Activated naive CD8-positive, alpha-beta T cell treated with anti-CD3 and anti-CD28 coated beads, Interleukin-2, amount 10 ng/mL, durations not matched to agents 7 days and 5 days (primary cell): ENCODE measurements at regions not wholly inside any gene's neighbourhood (a gene's known extent, or its start where the extent isn't known, plus 50 kb on each side); places are given as distances from the start of the nearest gene placed in this dataset.
A peak's percentile ranks its signal among the peaks of the same experiment; 100 is the strongest.
"Not testable (repeated sequence)": the region's sequence is repeated elsewhere in the genome, so short reads cannot be mapped to it uniquely, and the experiment has no call there.

ENCODE experiments used
- ATAC-seq: fragments of 150-1000 bp; cut with Tn5 transposase; one replicate; pipeline ENCODE4 v1.10.0; 2021; ENCODE audit warnings: low read depth, moderate library complexity
- POLR2A ChIA-PET: fragments of 350-600 bp; sonication (Branson Sonifier 250); formaldehyde crosslinking; loops from one replicate; lab custom pipeline; 2021; ENCODE audit warnings: antibody characterized with exemption; lab: Charles Lee
- DNase-seq: peaks from one replicate; pipeline ENCODE4 v3.0.0; 2021
- H3K27ac Mint-ChIP-seq: one replicate; pipeline ENCODE4 v1.8.0; 2022; ENCODE audit warnings: mild to moderate bottlenecking, mixed read lengths
- H3K27me3 Mint-ChIP-seq: one replicate; pipeline ENCODE4 v1.8.0; 2022; ENCODE audit warnings: mild to moderate bottlenecking, moderate library complexity, mixed read lengths
- H3K36me3 Mint-ChIP-seq: one replicate; pipeline ENCODE4 v1.8.0; 2021; ENCODE audit warnings: mild to moderate bottlenecking, mixed read lengths
- H3K4me1 Mint-ChIP-seq: one replicate; pipeline ENCODE4 v1.8.0; 2021; ENCODE audit warnings: mixed read lengths
- H3K4me3 Mint-ChIP-seq: one replicate; pipeline ENCODE4 v1.8.0; 2022; ENCODE audit warnings: mild to moderate bottlenecking, moderate library complexity, mixed read lengths
- H3K9me3 Mint-ChIP-seq: one replicate; pipeline ENCODE4 v1.8.0; 2021; ENCODE audit warnings: mixed read lengths

DNA sequence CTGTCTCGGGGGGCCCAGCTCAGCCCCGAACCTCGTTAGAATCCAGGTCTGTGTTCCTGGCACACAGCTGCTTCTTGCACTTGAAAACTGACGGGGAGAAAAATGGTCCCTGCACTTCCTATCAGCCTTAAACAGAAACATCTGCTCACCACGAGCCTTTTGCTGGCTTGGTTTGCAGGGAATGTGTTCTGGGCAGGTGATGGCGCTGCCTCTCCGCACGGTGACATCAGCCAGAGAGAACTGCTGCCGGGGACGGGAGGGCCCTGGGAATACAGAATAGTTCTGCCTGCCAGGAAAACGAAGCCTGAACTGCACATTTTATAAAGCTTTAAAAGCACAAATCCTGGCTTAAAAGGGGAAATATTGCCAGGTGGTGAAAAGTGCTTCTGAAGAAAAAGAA is 622.5 kb downstream of the TYW1 start:
- Mint-ChIP-seq H3K4me1 (no peaks in the 10 kb centered on the region), H3K27ac (no peak overlapping the region), H3K4me3 (no peak overlapping the region), H3K27me3 (no peaks in the 10 kb centered on the region), H3K36me3 (no peaks in the 10 kb centered on the region), H3K9me3 (no peaks in the 10 kb centered on the region)
- DNase-seq (no peak), ATAC-seq (no peak)
- POLR2A ChIA-PET: no interaction called here

DNA sequence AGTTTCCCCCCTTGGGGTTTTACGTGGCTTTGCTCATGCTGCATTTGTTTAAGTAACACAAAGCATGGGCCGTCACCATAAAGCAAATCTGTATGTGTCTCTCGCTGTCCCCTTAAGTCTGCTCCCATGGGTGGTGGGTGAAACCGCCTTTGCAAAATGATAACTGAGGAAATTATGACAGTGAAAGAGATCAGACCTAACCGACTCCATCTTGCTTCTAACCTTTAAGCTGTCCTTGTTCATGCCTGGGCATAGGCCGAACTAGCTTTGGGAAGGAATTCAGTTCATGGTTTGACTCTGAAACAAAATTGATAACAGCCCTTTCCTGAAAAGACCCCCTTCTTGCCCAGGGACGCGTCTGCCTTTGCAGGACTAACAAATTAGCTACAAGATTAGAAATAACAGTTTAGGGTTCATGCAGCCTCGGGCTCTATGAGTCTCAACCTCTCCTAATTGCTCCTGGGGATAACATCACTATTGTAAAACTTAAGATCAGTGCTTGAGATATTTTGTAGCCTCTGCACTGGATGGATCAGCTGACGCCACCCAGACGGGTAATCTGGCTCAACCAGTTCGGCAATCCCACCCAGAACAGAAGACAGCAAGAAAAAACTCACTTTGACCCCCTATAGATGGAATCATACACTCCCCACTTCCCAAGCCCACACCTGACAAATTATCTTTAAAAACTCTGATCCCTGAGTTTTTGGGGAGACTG is 623.7 kb downstream of the TYW1 start:
- no peaks in the 10 kb centered on the region for H3K9me3 Mint-ChIP-seq
- H3K4me1 Mint-ChIP-seq: no peaks in the 10 kb centered on the region
- no peak overlapping the region for H3K27ac Mint-ChIP-seq
- H3K27me3 Mint-ChIP-seq: peaks cover 2% of the 10 kb centered on the region
- POLR2A ChIA-PET: no interaction called here
- H3K4me3 Mint-ChIP-seq: no peak overlapping the region
- ATAC-seq: no peak
- H3K36me3 Mint-ChIP-seq: no peaks in the 10 kb centered on the region
- DNase-seq: no peak

DNA sequence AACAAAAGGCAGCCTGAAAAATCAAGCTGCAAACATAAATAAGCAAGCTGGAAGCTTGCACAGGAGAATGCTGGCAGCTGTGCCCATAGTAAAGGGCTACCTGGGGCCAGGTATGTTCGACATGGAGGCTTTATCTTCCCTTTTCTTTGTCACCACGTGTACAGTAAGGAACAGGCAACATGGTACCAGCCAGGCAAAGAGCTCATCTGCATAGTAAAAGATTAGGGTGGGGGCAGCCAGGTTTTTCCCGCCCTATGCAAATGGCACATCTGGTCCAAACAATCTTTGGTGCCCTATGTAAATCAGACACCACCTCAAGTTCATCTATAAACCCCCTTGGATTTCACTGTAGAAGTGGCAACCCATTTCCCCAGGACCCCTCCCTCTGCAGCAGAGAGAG is 625.1 kb downstream of the TYW1 start:
- peaks cover 2% of the 10 kb centered on the region for H3K27me3 Mint-ChIP-seq
- no peaks in the 10 kb centered on the region for H3K36me3 Mint-ChIP-seq
- ATAC-seq: no peak
- POLR2A ChIA-PET: no interaction called here
- no peak for DNase-seq
- no peaks in the 10 kb centered on the region for H3K4me1 Mint-ChIP-seq
- H3K4me3 Mint-ChIP-seq: no peak overlapping the region
- H3K9me3 Mint-ChIP-seq: no peaks in the 10 kb centered on the region
- H3K27ac Mint-ChIP-seq: no peak overlapping the region

DNA sequence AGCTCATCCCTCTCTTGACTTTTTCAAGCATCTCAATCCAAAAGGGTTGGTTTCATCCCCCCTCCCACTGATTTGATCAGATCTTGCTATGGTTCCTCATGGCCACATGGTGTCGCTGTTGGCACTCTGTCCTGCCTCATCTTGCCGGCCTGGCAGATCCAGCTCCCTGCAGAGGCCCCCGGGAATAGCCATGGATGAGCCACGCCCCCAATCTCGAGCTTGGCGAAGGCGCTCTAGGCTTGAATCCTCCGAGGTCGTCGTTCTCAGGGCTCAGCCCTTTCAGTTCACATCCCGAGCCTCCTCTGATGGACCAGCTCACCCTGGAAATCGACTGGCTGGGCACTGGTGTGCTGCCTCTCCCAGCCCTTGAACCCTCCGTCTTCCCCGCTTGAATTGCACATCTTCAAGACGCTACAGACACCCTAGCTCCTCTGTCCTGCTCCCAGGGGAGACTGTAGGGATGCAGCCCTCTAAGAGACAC is 628.7 kb downstream of the TYW1 start:
- ATAC-seq: no peak
- peak; percentile 32 for DNase-seq
- Mint-ChIP-seq H3K4me1 (no peaks in the 10 kb centered on the region), H3K9me3 (no peaks in the 10 kb centered on the region), H3K4me3 (no peak overlapping the region), H3K36me3 (no peaks in the 10 kb centered on the region), H3K27me3 (peaks cover 2% of the 10 kb centered on the region), H3K27ac (no peak overlapping the region)
- POLR2A ChIA-PET: interaction anchor here (0.6 kb wide), 1 partner anchor 175 kb away, joined by 5 read pairs; no protein-coding TSS in a partner anchor

GRCh38 chr7:67631476-67631875 is 634.8 kb downstream of the TYW1 start:
- peaks cover 2% of the 10 kb centered on the region for H3K9me3 Mint-ChIP-seq

DNA sequence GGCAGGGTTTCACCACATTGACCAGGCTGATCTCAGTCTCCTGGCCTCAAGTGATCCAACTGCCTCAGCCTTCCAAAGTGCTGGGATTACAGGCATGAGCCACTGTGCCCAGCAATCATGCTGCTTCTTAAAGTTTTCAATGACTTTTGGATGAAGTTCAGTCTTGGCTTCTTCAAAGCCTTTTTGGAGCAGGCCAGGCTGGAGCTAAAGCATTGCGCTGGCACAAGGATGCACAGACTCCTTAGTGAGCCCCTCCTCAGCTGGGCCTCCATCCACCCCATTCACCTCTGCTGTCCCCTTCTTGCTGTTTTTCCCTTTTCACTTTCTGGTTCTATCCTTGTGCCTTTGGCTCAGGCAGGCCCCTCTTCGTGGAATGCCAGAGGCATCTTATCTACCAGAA is 638.6 kb downstream of the TYW1 start:
- ATAC-seq: no peak
- DNase-seq: no peak
- Mint-ChIP-seq H3K9me3 (peaks cover 2% of the 10 kb centered on the region), H3K4me3 (no peak overlapping the region), H3K4me1 (no peaks in the 10 kb centered on the region), H3K36me3 (no peaks in the 10 kb centered on the region), H3K27ac (no peak overlapping the region), H3K27me3 (no peaks in the 10 kb centered on the region)
- POLR2A ChIA-PET: no interaction called here

More at GRCh38 chr7:67631476-67631875, 634.8 kb downstream of the TYW1 start:
- H3K36me3 Mint-ChIP-seq: no peaks in the 10 kb centered on the region
- DNase-seq: no peak
- H3K27me3 Mint-ChIP-seq: no peaks in the 10 kb centered on the region
- no peaks in the 10 kb centered on the region for H3K4me1 Mint-ChIP-seq
- POLR2A ChIA-PET: no interaction called here
- H3K27ac Mint-ChIP-seq: no peak overlapping the region
- no peak for ATAC-seq
- H3K4me3 Mint-ChIP-seq: no peak overlapping the region

DNA sequence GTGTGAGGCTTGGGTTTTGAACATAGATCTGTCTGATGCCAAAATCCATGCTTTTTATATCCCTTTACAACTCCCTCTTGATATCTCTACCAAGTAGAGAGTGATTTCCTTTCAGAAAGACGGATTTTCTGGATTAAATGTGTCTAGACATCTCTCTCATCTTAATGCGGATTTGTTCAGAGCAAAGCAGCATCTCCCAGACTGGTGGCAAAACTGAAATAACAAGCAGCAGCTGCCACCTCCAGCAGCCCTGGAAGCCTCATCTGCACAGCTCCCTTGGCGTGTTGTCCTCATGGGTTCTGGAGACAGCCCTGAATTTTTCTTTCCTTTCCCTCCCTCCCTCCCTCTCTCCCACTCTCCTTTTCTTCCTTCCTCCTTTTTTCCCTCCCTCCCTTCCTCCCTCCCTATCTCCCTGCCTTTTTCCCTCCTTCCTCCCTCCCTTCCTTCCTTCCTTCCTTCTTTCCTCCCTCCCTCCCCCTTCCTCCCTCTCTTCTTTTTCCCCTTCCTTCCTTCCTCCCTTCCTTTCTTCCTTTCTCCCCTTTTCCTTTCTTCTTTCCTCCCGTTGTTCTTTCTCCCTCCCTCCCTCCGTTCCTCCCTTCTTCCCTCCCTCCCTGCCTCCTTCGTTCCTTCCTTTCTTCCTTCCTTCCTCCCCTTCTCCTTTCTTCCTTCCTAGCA is 639.9 kb downstream of the TYW1 start:
- ATAC-seq (no peak), DNase-seq (no peak)
- Mint-ChIP-seq H3K4me1 (no peaks in the 10 kb centered on the region), H3K27ac (no peak overlapping the region), H3K9me3 (peaks cover 2% of the 10 kb centered on the region), H3K36me3 (no peaks in the 10 kb centered on the region), H3K4me3 (no peak overlapping the region), H3K27me3 (no peaks in the 10 kb centered on the region)
- POLR2A ChIA-PET: no interaction called here

- DNase-seq (no peak), ATAC-seq (no peak)
- peaks cover 2% of the 10 kb centered on the region for H3K9me3 Mint-ChIP-seq
- H3K27ac Mint-ChIP-seq: no peak overlapping the region
- POLR2A ChIA-PET: no interaction called here
- no peak overlapping the region for H3K4me3 Mint-ChIP-seq
- H3K36me3 Mint-ChIP-seq: no peaks in the 10 kb centered on the region
- H3K4me1 Mint-ChIP-seq: no peaks in the 10 kb centered on the region
- H3K27me3 Mint-ChIP-seq: no peaks in the 10 kb centered on the region
Measured at GRCh38 chr7:67637023-67637358, 640.4 kb downstream of the TYW1 start.

GRCh38 chr7:67642542-67642941 is 645.9 kb downstream of the TYW1 start:
- DNase-seq, H3K36me3 Mint-ChIP-seq, POLR2A ChIA-PET, H3K4me3 Mint-ChIP-seq, H3K4me1 Mint-ChIP-seq, H3K27ac Mint-ChIP-seq, H3K9me3 Mint-ChIP-seq, H3K27me3 Mint-ChIP-seq, ATAC-seq: not testable (repeated sequence)

- H3K36me3 Mint-ChIP-seq: no peaks in the 10 kb centered on the region
- DNase-seq (no peak), ATAC-seq (no peak)
- H3K27ac Mint-ChIP-seq: no peak overlapping the region
- H3K4me1 Mint-ChIP-seq: no peaks in the 10 kb centered on the region
- peaks cover 3% of the 10 kb centered on the region for H3K9me3 Mint-ChIP-seq
- POLR2A ChIA-PET: no interaction called here
- no peak overlapping the region for H3K4me3 Mint-ChIP-seq
- no peaks in the 10 kb centered on the region for H3K27me3 Mint-ChIP-seq
Measured at GRCh38 chr7:67644151-67644550, 647.5 kb downstream of the TYW1 start.

- Mint-ChIP-seq H3K36me3 (no peaks in the 10 kb centered on the region), H3K4me1 (no peaks in the 10 kb centered on the region), H3K4me3 (no peak overlapping the region), H3K9me3 (peaks cover 3% of the 10 kb centered on the region), H3K27me3 (no peaks in the 10 kb centered on the region), H3K27ac (no peak overlapping the region)
- no peak for ATAC-seq
- POLR2A ChIA-PET: no interaction called here
- no peak for DNase-seq
Measured at GRCh38 chr7:67652937-67653336, 656.3 kb downstream of the TYW1 start.

GRCh38 chr7:67653856-67654454 is 657.3 kb downstream of the TYW1 start:
- H3K4me3 Mint-ChIP-seq: no peak overlapping the region
- ATAC-seq (no peak), DNase-seq (no peak)
- H3K4me1 Mint-ChIP-seq: no peaks in the 10 kb centered on the region
- peaks cover 3% of the 10 kb centered on the region for H3K9me3 Mint-ChIP-seq
- POLR2A ChIA-PET: no interaction called here
- no peaks in the 10 kb centered on the region for H3K27me3 Mint-ChIP-seq
- H3K36me3 Mint-ChIP-seq: no peaks in the 10 kb centered on the region
- no peak overlapping the region for H3K27ac Mint-ChIP-seq

GRCh38 chr7:67654642-67655041 is 658.0 kb downstream of the TYW1 start:
- H3K4me1 Mint-ChIP-seq: no peaks in the 10 kb centered on the region
- H3K27ac Mint-ChIP-seq: no peak overlapping the region
- H3K36me3 Mint-ChIP-seq: no peaks in the 10 kb centered on the region
- no peaks in the 10 kb centered on the region for H3K27me3 Mint-ChIP-seq
- POLR2A ChIA-PET: no interaction called here
- no peak for DNase-seq
- H3K4me3 Mint-ChIP-seq: no peak overlapping the region
- ATAC-seq: no peak
- peaks cover 2% of the 10 kb centered on the region for H3K9me3 Mint-ChIP-seq

DNA sequence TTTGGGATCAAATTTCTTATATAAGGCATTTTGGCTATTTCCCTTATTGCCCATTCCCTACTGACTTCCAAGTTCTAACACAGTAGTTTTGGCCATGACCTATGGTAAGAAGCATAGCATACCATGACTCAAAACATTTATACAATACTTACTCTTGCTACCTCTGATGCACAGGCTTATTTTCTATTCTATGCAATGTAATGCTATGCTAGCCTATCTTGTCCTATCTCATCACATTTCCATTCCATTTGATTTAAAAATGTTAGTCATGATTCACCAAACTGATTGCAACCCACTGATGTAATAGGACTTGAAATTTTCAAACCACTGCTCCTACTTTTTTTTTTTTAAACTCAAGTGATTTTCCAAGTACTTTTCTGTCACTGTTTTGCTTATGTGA is 658.5 kb downstream of the TYW1 start:
- Mint-ChIP-seq H3K27ac (no peak overlapping the region), H3K9me3 (peaks cover 1% of the 10 kb centered on the region), H3K4me3 (no peak overlapping the region), H3K27me3 (no peaks in the 10 kb centered on the region), H3K36me3 (no peaks in the 10 kb centered on the region), H3K4me1 (no peaks in the 10 kb centered on the region)
- DNase-seq: no peak
- no peak for ATAC-seq
- POLR2A ChIA-PET: no interaction called here
